HG03196 (cell line): ENCODE measurements at regions not wholly inside any gene's neighbourhood (a gene's known extent, or its start where the extent isn't known, plus 50 kb on each side); places are given as distances from the start of the nearest gene placed in this dataset.

Experiments
- ATAC-seq: cut with Tn5 transposase; IDR thresholded peaks from one replicate; pipeline ENCODE4 v1.9.1; 2021; ENCODE audit not compliant: unreplicated experiment

- no peak for ATAC-seq
Observed at GRCh38 chr14:82511399-82511798, 977.7 kb upstream of the SEL1L start.

GRCh38 chr14:82520765-82521164 is 987.1 kb upstream of the SEL1L start:
- ATAC-seq: no peak

- no peak for ATAC-seq
Observed at GRCh38 chr14:82521191-82521590, 987.5 kb upstream of the SEL1L start.

- ATAC-seq: no peak
Observed at GRCh38 chr14:82528016-82528415, 994.4 kb upstream of the SEL1L start.

GRCh38 chr14:82533351-82533750 is 999.7 kb upstream of the SEL1L start:
- no peak for ATAC-seq

GRCh38 chr14:82536566-82536965 is 1002.9 kb upstream of the SEL1L start:
- no peak for ATAC-seq

GRCh38 chr14:82537831-82538230 is 1004.2 kb upstream of the SEL1L start:
- ATAC-seq: no peak

GRCh38 chr14:82546401-82546800 is 1012.7 kb upstream of the SEL1L start:
- ATAC-seq: no peak

GRCh38 chr14:82549306-82549990 is 1015.8 kb upstream of the SEL1L start:
- no peak for ATAC-seq

- no peak for ATAC-seq
Observed at GRCh38 chr14:82562881-82563280, 1029.2 kb upstream of the SEL1L start.

GRCh38 chr14:82565825-82566224 is 1032.2 kb upstream of the SEL1L start:
- ATAC-seq: no peak

GRCh38 chr14:82587226-82587625 is 1053.6 kb upstream of the SEL1L start:
- ATAC-seq: no peak

GRCh38 chr14:82595466-82595865 is 1061.8 kb upstream of the SEL1L start:
- ATAC-seq: no peak

GRCh38 chr14:82602794-82603193 is 1069.1 kb upstream of the SEL1L start:
- no peak for ATAC-seq

- no peak for ATAC-seq
Observed at GRCh38 chr14:82604819-82605218, 1071.2 kb upstream of the SEL1L start.

GRCh38 chr14:82621881-82622450 is 1088.3 kb upstream of the SEL1L start:
- no peak for ATAC-seq

GRCh38 chr14:82626156-82627066 is 1092.8 kb upstream of the SEL1L start:
- ATAC-seq: no peak

- no peak for ATAC-seq
Observed at GRCh38 chr14:82635915-82636314, 1102.3 kb upstream of the SEL1L start.

GRCh38 chr14:82636426-82636825 is 1102.8 kb upstream of the SEL1L start:
- no peak for ATAC-seq

- no peak for ATAC-seq
Observed at GRCh38 chr14:82641050-82641540, 1107.4 kb upstream of the SEL1L start.

GRCh38 chr14:82642425-82642824 is 1108.8 kb upstream of the SEL1L start:
- no peak for ATAC-seq
